ENCODE measurements at regions not wholly inside any gene's neighbourhood (a gene's known extent, or its start where the extent isn't known, plus 50 kb on each side); places are given as distances from the start of the nearest gene placed in this dataset.

DNA sequence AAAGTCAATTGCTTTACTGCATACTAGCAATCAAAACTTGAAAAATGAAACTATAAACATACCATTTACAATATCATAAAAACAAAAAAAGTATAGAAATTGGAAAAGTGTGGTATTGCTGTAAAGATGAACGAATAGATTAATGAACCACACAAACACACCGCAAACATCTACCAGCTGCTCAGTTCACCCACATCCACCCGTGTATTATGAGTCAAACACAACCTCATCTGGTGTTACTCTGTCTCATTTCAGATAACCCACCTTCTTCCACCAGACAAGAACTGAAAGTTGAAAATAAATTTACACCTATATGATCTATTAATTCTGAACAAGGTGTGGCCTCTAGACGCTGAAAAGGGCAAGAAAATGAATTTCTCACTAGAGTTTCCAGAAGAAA, 53.3 kb downstream of the BLID start:
- no peak for ATAC-seq
- DNase-seq (ENCODE audit: low spot score): no peak
- Mint-ChIP-seq H3K27ac (no peak overlapping the region), H3K9me3 (peaks cover 7% of the 10 kb centered on the region), H3K27me3 (peaks cover 14 to 48% of the 10 kb centered on the region in 2 donors), H3K4me3 (no peak overlapping the region), H3K4me1 (ENCODE audit: low read depth in 2 of 2) (no peaks in the 10 kb centered on the region), H3K36me3 (peaks cover 19% of the 10 kb centered on the region)

DNA sequence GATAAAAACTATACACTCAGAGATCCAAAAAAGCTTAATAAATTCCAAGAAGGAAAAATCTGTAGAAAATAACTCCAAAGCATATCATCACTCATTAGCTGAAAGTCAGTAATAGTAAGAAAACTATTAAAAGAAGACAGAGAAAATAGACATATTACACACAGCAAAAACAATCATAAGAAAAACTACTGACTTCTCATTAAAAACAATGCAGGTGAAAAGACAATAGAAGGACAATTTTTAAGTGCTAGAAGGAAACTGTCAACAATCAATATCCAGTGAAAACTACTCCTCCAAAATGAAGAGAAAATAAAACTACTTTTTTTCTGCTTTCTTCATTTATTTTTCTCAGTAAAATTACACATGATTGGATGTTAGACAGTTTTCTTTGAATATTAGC, 56.5 kb downstream of the BLID start:
- no peak for ATAC-seq
- H3K9me3 Mint-ChIP-seq: peaks cover 7% of the 10 kb centered on the region
- H3K4me1 Mint-ChIP-seq (ENCODE audit: low read depth in 2 of 2): no peaks in the 10 kb centered on the region

DNA sequence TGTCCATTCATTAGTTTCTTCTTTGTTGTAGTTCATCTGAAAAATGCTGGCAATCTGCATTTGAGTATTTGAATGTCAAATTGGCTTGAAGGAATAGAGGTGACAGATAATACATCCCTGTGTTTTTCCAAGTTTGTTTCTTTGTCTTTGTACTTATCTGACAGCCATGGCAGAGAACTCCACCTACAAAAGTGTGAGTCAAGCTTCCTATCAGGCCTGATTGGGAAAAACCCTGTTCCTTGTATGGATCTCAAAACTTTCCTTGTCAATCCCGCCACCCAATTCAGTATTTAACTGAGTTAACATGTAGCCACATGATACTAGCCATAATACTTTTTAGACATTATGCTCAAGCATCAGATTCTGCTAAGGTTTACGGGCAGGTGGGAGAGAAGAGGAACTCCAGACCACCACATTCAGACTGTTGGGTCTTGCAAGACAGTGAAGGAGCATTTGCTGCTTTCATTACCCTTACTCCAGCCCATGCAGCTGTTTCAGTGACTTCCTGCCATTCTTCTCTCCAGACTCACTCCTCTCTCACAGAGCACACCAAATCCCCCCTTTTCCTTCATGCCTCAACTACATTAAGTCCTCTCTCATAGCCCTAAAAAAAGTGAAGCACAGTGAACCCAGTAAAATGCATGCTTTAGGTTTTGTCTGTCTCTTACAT, 65.9 kb downstream of the BLID start:
- Mint-ChIP-seq H3K4me3 (no peak overlapping the region), H3K27ac (no peak overlapping the region), H3K36me3 (no peaks in the 10 kb centered on the region), H3K27me3 (peaks cover 10 to 20% of the 10 kb centered on the region in 2 donors), H3K4me1 (ENCODE audit: low read depth in 2 of 2) (no peaks in the 10 kb centered on the region), H3K9me3 (no peaks in the 10 kb centered on the region)
- DNase-seq (ENCODE audit: low spot score) (no peak), ATAC-seq (no peak)

More for the DNA sequence above, 56.5 kb downstream of the BLID start:
- H3K27ac Mint-ChIP-seq: no peak overlapping the region
- no peak overlapping the region for H3K4me3 Mint-ChIP-seq
- no peak for DNase-seq (ENCODE audit: low spot score)
- H3K27me3 Mint-ChIP-seq: peaks cover 8 to 24% of the 10 kb centered on the region in 2 donors
- H3K36me3 Mint-ChIP-seq: peaks cover 19% of the 10 kb centered on the region

DNA sequence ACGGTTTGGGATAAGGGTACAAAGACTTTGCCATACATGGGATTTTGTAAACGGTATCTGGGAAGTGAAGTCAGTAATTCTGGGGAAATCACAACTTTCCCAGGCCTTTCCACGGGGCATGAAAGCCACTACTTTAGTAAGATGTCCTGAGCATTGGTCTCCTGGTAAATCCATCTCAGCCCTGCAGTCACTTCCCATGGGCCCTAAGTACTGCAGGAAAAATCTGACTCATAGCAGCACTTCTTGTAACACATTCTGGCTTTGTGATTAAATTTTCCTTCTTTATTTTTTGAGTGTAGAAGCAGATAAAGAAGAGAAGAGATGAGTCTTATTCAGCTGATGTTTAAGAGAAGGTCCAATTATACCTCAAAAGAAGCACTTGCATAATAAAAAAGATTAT, 67.6 kb downstream of the BLID start:
- H3K27ac Mint-ChIP-seq: no peak overlapping the region
- no peak overlapping the region for H3K4me3 Mint-ChIP-seq
- no peaks in the 10 kb centered on the region for H3K4me1 Mint-ChIP-seq (ENCODE audit: low read depth in 2 of 2)
- H3K27me3 Mint-ChIP-seq: peaks cover 10 to 21% of the 10 kb centered on the region in 2 donors
- DNase-seq (ENCODE audit: low spot score) (no peak), ATAC-seq (no peak)
- no peaks in the 10 kb centered on the region for H3K36me3 Mint-ChIP-seq
- H3K9me3 Mint-ChIP-seq: no peaks in the 10 kb centered on the region

DNA sequence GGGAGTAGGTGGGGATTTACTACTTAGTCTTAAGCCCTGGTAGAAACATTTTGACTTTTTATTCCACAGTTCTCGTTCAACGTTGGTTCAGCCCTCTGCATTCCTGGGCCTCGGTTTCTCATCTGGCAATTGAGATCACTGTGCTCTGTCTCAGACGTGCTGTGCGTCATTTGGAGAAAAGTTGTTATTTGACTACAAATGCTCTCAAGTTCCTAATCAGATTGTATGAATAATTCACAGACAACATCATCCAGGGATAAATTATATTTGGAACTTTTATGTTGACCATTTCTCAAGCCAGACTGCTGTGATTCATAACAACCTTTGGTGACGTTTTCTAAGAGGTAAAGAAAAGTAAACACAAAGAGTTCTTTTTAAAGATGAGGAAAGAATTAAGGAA, 69.2 kb downstream of the BLID start:
- H3K36me3 Mint-ChIP-seq: no peaks in the 10 kb centered on the region
- H3K4me3 Mint-ChIP-seq: no peak overlapping the region
- ATAC-seq: no peak
- H3K27ac Mint-ChIP-seq: no peak overlapping the region
- H3K9me3 Mint-ChIP-seq: no peaks in the 10 kb centered on the region
- H3K4me1 Mint-ChIP-seq (ENCODE audit: low read depth in 2 of 2): no peaks in the 10 kb centered on the region
- peaks cover 15 to 29% of the 10 kb centered on the region in 2 donors for H3K27me3 Mint-ChIP-seq
- DNase-seq (ENCODE audit: low spot score): no peak

DNA sequence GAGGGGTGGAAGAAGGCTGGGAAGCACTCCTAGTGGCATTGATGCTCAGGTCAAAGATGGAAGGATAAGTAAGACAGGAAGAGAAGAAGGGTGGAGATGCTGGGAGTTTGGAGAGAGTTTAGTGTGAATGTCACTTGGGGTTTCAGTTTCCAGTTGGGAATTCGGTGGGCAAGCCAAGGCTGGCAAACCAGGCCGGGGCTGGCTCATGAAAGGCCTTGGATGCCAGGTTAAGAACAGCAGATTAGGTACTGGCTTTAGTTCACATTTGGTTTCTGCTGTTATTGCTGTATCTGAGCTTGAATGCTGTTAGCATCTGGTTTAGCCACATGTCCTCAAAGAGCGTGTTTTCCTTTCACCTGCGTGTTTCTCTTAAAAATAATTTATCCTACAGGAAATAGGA, 69.6 kb downstream of the BLID start:
- no peaks in the 10 kb centered on the region for H3K4me1 Mint-ChIP-seq (ENCODE audit: low read depth in 2 of 2)
- no peaks in the 10 kb centered on the region for H3K36me3 Mint-ChIP-seq
- peaks cover 17 to 29% of the 10 kb centered on the region in 2 donors for H3K27me3 Mint-ChIP-seq
- no peak overlapping the region for H3K4me3 Mint-ChIP-seq
- DNase-seq (ENCODE audit: low spot score): no peak
- H3K9me3 Mint-ChIP-seq: no peaks in the 10 kb centered on the region
- H3K27ac Mint-ChIP-seq: no peak overlapping the region
- no peak for ATAC-seq

DNA sequence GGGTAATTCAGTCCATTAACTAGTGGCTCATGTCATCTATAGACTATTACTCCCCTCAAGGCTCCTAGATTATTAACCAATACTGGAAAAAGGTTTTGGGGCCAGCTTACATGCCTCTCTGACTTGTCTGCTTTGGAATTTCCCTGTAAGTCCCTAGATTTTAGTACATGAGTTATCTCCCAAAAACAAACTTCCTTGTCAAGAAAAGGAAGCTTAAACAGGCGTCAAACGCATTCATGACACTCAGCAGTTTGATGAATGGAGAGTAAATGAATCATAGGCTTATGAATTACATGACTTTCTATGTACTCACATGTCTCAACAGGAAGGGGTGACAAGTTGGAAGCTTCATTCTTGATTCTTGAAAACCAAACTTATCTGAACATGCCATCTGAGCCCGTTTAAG, 70.8 kb downstream of the BLID start:
- DNase-seq (ENCODE audit: low spot score) (no peak), ATAC-seq (no peak)
- H3K4me1 Mint-ChIP-seq (ENCODE audit: low read depth in 2 of 2): no peaks in the 10 kb centered on the region
- no peak overlapping the region for H3K4me3 Mint-ChIP-seq
- no peaks in the 10 kb centered on the region for H3K36me3 Mint-ChIP-seq
- H3K27ac Mint-ChIP-seq: no peak overlapping the region
- H3K27me3 Mint-ChIP-seq: peaks cover 14 to 23% of the 10 kb centered on the region in 2 donors
- no peaks in the 10 kb centered on the region for H3K9me3 Mint-ChIP-seq

DNA sequence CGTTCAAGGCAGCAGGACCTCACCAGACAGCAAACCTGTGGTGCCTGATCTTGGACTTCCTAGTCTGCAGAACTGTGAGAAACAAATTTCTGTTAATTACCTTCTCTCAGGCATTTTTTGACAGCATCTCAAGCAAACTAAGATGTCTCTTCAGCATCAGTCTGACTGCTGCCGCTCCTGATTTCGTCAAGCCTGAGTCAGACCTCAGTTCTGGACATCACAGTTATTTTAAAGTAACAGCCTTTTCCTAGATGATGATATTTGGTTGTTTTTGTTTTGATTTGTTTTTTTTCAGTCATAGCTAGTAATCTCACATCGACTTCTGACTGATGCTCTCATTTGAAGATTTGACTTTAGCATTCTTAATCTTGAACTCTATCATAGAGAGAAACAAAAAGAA, 71.9 kb downstream of the BLID start:
- no peak for ATAC-seq
- H3K27me3 Mint-ChIP-seq: peaks cover 16 to 17% of the 10 kb centered on the region in 2 donors
- no peak overlapping the region for H3K4me3 Mint-ChIP-seq
- H3K4me1 Mint-ChIP-seq (ENCODE audit: low read depth in 2 of 2): no peaks in the 10 kb centered on the region
- H3K9me3 Mint-ChIP-seq: no peaks in the 10 kb centered on the region
- DNase-seq (ENCODE audit: low spot score): no peak
- H3K36me3 Mint-ChIP-seq: no peaks in the 10 kb centered on the region
- H3K27ac Mint-ChIP-seq: no peak overlapping the region

DNA sequence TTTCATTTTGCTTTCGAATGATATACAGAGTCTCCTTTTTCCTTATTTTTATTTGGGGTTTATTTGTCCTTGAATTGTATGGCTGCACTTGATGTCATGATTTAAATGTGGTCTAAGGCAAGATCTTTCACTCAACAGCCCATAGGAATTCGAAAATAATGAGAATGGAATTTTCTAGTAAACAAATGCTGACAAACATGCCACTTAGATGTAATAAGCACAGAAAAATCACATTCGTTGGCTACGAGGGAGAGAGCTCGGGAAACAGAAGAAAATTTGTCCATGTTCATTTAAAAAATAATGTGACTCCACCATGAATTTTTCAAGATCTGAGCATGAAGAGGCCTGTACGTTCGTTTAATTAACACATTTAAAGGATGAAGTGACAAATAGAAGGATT, 73.0 kb downstream of the BLID start:
- H3K9me3 Mint-ChIP-seq: no peaks in the 10 kb centered on the region
- ATAC-seq: no peak

DNA sequence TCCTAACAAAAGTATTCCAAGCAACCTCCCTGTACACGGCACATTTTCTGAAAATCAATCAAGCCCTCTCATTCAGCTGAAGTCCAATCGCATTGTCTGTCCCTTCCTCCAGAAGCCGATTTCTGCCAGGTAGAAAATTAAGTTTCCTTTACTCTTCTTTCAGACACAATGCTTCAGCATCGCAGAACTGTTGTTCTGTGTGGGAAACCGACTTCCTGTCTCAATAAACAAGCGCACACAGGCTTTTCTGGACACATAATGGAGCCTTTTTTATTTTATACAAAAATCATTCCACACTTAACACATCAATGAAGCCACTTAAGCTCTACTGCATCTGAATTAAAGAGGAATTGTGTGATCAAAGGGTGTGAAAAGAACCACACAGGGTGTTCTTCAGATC, 75.6 kb downstream of the BLID start:
- H3K27me3 Mint-ChIP-seq: peaks cover 17 to 22% of the 10 kb centered on the region in 2 donors

More for the DNA sequence above, 73.0 kb downstream of the BLID start:
- Mint-ChIP-seq H3K27me3 (peaks cover 19 to 26% of the 10 kb centered on the region in 2 donors), H3K36me3 (no peaks in the 10 kb centered on the region), H3K27ac (no peak overlapping the region), H3K4me3 (no peak overlapping the region), H3K4me1 (ENCODE audit: low read depth in 2 of 2) (no peaks in the 10 kb centered on the region)
- no peak for DNase-seq (ENCODE audit: low spot score)

DNA sequence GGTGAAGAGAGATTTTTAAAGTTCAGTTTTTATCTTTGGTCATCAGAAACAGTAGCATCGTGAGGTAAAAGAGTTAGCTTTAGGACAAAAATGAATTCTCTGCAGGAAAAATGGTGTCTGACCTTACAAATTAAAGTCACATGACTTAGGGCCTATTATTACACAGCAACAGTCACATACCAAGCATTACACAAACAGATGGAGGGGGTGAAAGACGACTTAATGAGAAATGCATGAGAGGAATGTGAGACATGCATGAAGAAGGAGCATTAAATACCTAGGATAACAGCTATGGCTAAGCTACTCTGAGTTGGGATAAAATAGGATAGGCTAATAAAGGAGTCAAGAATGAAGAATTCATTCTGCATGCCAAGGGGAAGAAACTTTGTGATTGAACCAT, 77.5 kb downstream of the BLID start:
- Mint-ChIP-seq H3K4me3 (no peak overlapping the region), H3K9me3 (no peaks in the 10 kb centered on the region), H3K27ac (no peak overlapping the region), H3K36me3 (no peaks in the 10 kb centered on the region), H3K27me3 (peaks cover 17 to 32% of the 10 kb centered on the region in 2 donors), H3K4me1 (ENCODE audit: low read depth in 2 of 2) (no peaks in the 10 kb centered on the region)
- ATAC-seq: no peak
- no peak for DNase-seq (ENCODE audit: low spot score)

More for the DNA sequence above, 75.6 kb downstream of the BLID start:
- H3K27ac Mint-ChIP-seq: no peak overlapping the region
- no peaks in the 10 kb centered on the region for H3K36me3 Mint-ChIP-seq
- no peak for ATAC-seq
- H3K4me3 Mint-ChIP-seq: no peak overlapping the region
- no peaks in the 10 kb centered on the region for H3K4me1 Mint-ChIP-seq (ENCODE audit: low read depth in 2 of 2)
- no peaks in the 10 kb centered on the region for H3K9me3 Mint-ChIP-seq
- no peak for DNase-seq (ENCODE audit: low spot score)

DNA sequence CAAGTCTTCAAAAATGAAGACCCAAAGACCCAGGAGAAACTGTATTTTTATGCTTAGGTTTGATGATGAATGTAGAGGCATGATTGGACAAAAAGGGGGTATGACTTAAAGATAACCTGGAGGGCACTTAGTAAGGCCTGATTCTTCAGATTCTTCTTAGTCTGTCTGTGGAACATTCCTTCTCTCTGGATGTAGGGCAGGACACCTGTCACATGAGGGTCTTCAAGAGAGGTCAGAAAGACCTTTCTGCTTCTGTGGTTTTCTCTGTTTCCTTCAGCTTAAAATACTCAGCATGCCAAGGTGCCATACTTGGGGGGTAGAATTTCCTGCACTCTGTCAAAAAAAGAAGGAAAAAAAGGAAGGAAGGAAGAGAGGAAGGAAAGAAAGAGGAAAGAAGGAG, 78.1 kb downstream of the BLID start:
- peaks cover 16 to 26% of the 10 kb centered on the region in 2 donors for H3K27me3 Mint-ChIP-seq
- no peaks in the 10 kb centered on the region for H3K4me1 Mint-ChIP-seq (ENCODE audit: low read depth in 2 of 2)
- no peaks in the 10 kb centered on the region for H3K9me3 Mint-ChIP-seq
- no peaks in the 10 kb centered on the region for H3K36me3 Mint-ChIP-seq
- DNase-seq (ENCODE audit: low spot score): no peak
- H3K4me3 Mint-ChIP-seq: no peak overlapping the region
- no peak for ATAC-seq
- H3K27ac Mint-ChIP-seq: no peak overlapping the region

DNA sequence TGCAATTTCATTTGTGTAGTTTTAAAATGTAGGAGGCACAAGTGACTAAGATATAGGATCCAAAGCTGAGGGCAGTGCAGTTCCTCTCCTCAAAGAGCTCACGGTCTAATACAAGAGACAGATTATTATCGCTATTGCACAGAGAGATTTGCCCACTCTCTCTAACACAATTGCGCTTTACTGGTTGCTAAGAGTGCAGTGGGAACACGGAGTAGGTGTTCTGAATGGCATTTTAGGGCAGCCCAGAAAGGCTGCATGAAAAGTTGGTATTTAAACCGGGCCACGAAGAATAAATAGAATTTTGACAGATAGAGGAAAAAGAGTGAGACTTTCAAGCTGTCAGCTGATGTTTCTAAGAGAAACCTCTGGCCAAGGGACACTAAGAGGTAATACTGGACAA, 79.5 kb downstream of the BLID start:
- H3K4me3 Mint-ChIP-seq: no peak overlapping the region
- no peak for ATAC-seq
- no peaks in the 10 kb centered on the region for H3K4me1 Mint-ChIP-seq (ENCODE audit: low read depth in 2 of 2)
- no peaks in the 10 kb centered on the region for H3K36me3 Mint-ChIP-seq
- no peaks in the 10 kb centered on the region for H3K9me3 Mint-ChIP-seq
- H3K27ac Mint-ChIP-seq: no peak overlapping the region
- DNase-seq (ENCODE audit: low spot score): no peak
- H3K27me3 Mint-ChIP-seq: peaks cover 14 to 23% of the 10 kb centered on the region in 2 donors

DNA sequence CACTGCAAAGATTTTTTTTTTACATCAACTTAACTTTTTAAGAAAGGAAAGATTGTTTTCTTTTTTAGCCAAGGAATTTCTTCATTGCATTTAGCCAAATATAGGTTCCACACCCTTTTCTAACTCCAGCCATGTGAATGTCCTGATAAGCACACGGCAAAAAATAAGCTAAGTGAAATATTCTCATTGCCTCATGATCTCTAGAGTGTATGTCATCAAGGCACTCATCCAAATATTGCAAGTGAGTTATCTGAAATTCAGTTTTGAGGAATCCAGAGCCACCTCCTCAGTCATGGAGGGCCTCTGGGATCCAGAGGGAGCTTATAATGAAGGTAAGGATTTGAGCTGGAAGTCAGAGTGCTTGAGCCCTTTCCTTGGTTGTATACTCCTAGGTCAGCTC, 80.0 kb downstream of the BLID start:
- Mint-ChIP-seq H3K4me3 (no peak overlapping the region), H3K36me3 (no peaks in the 10 kb centered on the region), H3K4me1 (ENCODE audit: low read depth in 2 of 2) (no peaks in the 10 kb centered on the region), H3K27ac (no peak overlapping the region), H3K27me3 (peaks cover 14 to 23% of the 10 kb centered on the region in 2 donors), H3K9me3 (no peaks in the 10 kb centered on the region)
- DNase-seq (ENCODE audit: low spot score) (no peak), ATAC-seq (no peak)

DNA sequence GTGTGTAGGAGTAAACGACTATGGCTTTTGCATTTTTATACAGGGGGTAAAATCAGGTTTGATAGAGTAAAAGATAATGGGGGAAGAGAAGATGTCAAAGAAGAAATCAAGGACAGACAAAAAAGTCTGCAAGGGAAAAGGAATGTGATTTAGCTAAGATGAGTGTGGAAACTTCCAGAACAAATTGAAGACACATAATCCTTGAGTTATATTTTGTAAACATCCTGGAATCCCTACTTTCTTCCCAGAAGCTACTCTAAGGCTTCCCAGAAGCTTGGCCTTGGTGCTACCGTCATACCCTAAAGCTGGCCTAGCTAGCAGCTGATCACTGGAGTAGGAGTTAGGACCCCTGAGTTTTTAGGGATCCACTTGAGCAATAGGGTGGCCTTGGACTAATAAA, 82.4 kb downstream of the BLID start:
- Mint-ChIP-seq H3K4me1 (ENCODE audit: low read depth in 2 of 2) (no peaks in the 10 kb centered on the region), H3K9me3 (no peaks in the 10 kb centered on the region), H3K36me3 (no peaks in the 10 kb centered on the region), H3K27me3 (peaks cover 9 to 20% of the 10 kb centered on the region in 2 donors), H3K27ac (no peak overlapping the region), H3K4me3 (no peak overlapping the region)
- DNase-seq (ENCODE audit: low spot score) (no peak), ATAC-seq (no peak)

All from natural killer cell treated with Interleukin-12 subunit alpha and Interleukin-12 subunit beta and Interleukin-15 and Interleukin-18, amount 100 ng/mL, for 72 hours (primary cell).